ENCODE measurements at regions not wholly inside any gene's neighbourhood (a gene's known extent, or its start where the extent isn't known, plus 50 kb on each side); places are given as distances from the start of the nearest gene placed in this dataset.
"Not testable (repeated sequence)": the region's sequence is repeated elsewhere in the genome, so short reads cannot be mapped to it uniquely, and the experiment has no call there.

DNA sequence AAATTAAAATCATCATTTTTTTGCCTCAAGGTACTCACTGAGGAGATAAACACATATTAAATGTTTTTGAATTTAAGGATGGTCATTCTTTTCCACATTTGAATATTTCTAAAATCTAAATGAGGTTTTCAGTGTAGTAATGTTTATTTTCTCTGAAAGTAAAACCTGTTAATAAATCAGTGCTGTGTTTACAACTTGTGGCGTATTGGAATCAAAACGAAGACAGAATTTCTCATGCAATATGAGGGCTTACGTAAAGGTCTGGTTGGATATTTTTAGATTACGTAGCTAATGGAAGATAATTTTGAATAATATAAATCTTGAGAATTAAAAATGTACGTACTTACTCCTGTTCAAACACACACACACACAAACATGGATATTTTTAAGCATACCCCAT, 106.8 kb upstream of the LUZP2 start:
- Mint-ChIP-seq H3K27ac (no peak overlapping the region), H3K4me3 (no peak overlapping the region), H3K36me3 (ENCODE audit: insufficient read depth in 2 of 2) (no peaks in the 10 kb centered on the region), H3K9me3 (peaks cover 0 to 3% of the 10 kb centered on the region in 2 donors), H3K27me3 (ENCODE audit: low read depth) (no peaks in the 10 kb centered on the region), H3K4me1 (ENCODE audit: low read depth) (no peaks in the 10 kb centered on the region)
- DNase-seq = no peak
- ATAC-seq (replicated peaks in 1 of 2) = no peak

DNA sequence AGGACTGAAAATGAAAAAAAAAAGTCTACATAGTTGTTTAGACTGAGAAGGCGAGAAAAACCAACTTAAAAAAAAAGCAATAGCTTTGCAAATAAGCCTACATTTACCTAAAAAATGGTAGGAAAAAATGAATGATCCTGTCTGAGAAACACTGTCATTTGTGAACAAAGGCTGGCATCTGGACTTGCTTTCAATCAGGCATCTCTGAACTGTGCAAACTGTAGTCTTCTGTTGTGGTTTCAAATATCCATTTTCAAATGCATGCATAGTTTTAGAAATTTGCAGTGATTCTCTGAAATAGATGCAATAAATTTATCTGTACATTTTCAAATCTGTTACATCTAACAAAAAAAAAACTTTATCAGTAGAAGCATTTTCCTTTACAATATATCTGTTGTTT, 106.1 kb upstream of the LUZP2 start:
- ATAC-seq (replicated peaks in 1 of 2) (no peak), DNase-seq (no peak)
- Mint-ChIP-seq H3K9me3 (peaks cover 0 to 3% of the 10 kb centered on the region in 2 donors), H3K27ac (no peak overlapping the region), H3K36me3 (ENCODE audit: insufficient read depth in 2 of 2) (no peaks in the 10 kb centered on the region), H3K27me3 (ENCODE audit: low read depth) (no peaks in the 10 kb centered on the region), H3K4me1 (ENCODE audit: low read depth) (no peaks in the 10 kb centered on the region), H3K4me3 (no peak overlapping the region)

DNA sequence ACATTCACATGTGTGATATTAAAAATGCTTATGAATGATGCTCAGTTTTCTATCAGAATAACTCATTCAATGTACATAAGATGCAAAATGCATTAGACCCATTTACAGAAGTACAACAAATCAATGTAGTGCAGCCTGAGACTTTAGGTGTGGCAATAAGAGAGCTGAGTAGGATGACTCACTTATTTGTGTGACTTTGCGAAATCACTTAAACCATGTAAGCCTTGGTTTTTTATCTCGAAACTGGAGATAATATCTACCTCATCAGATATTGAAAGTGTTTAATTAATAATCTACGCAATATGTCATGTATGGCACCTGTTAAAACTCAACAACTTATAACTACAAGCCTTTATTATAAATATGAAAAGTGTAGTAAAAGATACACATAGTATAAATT, 105.7 kb upstream of the LUZP2 start:
- Mint-ChIP-seq H3K9me3 (peaks cover 0 to 3% of the 10 kb centered on the region in 2 donors), H3K27me3 (ENCODE audit: low read depth) (no peaks in the 10 kb centered on the region), H3K27ac (no peak overlapping the region), H3K4me1 (ENCODE audit: low read depth) (no peaks in the 10 kb centered on the region), H3K36me3 (ENCODE audit: insufficient read depth in 2 of 2) (no peaks in the 10 kb centered on the region), H3K4me3 (no peak overlapping the region)
- DNase-seq (no peak), ATAC-seq (replicated peaks in 1 of 2) (no peak)

DNA sequence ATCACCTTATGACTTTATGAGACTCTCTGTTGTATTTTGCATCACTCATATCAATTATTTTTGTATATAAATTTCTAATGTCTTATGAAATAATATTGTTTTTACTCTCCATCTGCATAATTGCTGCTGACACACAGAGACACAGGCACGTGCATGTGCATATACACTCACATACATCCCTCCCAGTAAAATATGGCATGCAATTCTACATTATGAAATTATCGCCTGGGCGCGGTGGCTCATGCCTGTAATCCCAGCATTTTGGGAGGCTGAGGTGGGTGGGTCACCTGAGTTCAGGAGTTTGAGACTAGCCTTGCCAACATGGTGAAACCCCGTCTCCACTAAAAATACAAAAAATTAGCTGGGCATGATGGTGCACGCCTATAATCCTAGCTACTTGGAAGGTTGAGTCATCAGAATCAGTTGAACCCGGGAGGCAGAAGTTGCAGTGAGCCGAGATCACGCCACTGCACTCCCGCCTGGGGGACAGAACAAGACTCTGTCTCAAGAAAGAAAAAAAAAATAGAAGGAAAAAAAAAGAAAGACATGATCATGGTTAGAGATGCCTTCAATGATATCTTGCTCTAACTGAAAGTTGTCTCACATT, 96.7 kb upstream of the LUZP2 start:
- H3K9me3 Mint-ChIP-seq = peaks cover 2% of the 10 kb centered on the region in 2 donors
- H3K4me1 Mint-ChIP-seq (ENCODE audit: low read depth) = no peaks in the 10 kb centered on the region
- no peak for ATAC-seq (replicated peaks in 1 of 2)
- no peak for DNase-seq
- H3K27me3 Mint-ChIP-seq (ENCODE audit: low read depth) = no peaks in the 10 kb centered on the region
- H3K4me3 Mint-ChIP-seq = no peak overlapping the region
- H3K36me3 Mint-ChIP-seq (ENCODE audit: insufficient read depth in 2 of 2) = no peaks in the 10 kb centered on the region
- H3K27ac Mint-ChIP-seq = no peak overlapping the region

DNA sequence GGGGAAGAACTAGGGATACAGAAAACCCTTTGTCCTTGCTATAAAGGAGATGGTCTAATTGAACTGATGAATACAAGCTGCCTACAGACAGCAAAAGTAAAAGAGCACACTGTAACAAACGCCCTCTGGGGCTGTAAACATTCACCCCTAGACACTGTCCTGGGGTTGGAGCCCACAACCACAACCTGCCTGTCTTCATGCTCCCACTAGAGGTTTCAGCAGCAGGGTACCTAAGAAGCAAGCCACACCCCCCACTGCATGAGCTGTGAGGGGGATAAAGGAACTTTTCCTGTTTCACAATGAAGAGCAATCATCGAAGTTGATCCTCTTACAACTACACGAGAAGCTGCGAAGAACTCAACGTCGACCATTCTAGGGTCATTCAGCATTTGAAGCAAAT, 90.5 kb upstream of the LUZP2 start:
- no peak for ATAC-seq (replicated peaks in 1 of 2)
- Mint-ChIP-seq H3K4me3 (no peak overlapping the region), H3K9me3 (peaks cover 2 to 10% of the 10 kb centered on the region in 2 donors), H3K27me3 (ENCODE audit: low read depth) (no peaks in the 10 kb centered on the region), H3K4me1 (ENCODE audit: low read depth) (no peaks in the 10 kb centered on the region), H3K36me3 (ENCODE audit: insufficient read depth in 2 of 2) (no peaks in the 10 kb centered on the region), H3K27ac (no peak overlapping the region)
- no peak for DNase-seq

DNA sequence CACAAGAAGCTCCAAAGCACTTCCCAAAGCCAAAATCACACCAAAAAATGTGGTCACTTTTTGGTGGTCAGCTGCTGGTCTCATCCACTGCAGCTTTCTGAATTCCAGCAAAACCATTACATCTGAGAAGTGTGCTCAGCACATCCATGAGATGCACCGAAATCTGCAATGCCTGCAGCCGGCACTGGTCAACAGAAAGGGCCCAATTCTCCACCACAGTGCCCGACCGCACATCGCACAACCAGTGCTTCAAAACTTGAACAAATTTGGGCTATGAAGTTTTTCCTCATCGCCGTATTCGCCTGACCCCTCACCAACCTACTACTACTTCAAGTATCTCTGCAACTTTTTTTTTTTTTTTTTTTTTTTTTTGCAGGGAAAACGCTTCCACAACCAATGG, 89.9 kb upstream of the LUZP2 start:
- peaks cover 2 to 10% of the 10 kb centered on the region in 2 donors for H3K9me3 Mint-ChIP-seq
- H3K4me1 Mint-ChIP-seq (ENCODE audit: low read depth) = no peaks in the 10 kb centered on the region
- H3K36me3 Mint-ChIP-seq (ENCODE audit: insufficient read depth in 2 of 2) = no peaks in the 10 kb centered on the region
- ATAC-seq (replicated peaks in 1 of 2) = no peak
- H3K4me3 Mint-ChIP-seq = no peak overlapping the region
- H3K27ac Mint-ChIP-seq = no peak overlapping the region
- no peak for DNase-seq
- no peaks in the 10 kb centered on the region for H3K27me3 Mint-ChIP-seq (ENCODE audit: low read depth)

DNA sequence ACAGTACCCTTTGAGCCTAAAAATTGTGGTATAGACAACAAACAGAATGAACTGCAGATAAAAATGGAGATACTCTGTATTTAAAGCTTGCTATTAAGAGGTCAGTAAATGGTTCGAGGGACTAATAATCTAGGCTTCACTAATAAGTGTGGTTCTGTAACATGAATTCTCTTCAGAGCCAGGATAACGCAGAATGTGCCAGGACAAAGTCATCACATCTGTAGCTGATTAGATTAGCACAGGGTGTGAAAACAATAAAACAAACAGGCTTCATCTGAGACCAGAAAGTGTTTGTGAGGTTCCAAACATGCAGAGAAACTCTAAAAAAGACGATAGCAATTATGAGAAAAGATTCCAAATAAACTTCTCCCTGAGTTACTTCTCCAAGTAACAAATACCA, 89.1 kb upstream of the LUZP2 start:
- H3K27ac Mint-ChIP-seq = no peak overlapping the region
- DNase-seq = no peak
- no peaks in the 10 kb centered on the region for H3K27me3 Mint-ChIP-seq (ENCODE audit: low read depth)

DNA sequence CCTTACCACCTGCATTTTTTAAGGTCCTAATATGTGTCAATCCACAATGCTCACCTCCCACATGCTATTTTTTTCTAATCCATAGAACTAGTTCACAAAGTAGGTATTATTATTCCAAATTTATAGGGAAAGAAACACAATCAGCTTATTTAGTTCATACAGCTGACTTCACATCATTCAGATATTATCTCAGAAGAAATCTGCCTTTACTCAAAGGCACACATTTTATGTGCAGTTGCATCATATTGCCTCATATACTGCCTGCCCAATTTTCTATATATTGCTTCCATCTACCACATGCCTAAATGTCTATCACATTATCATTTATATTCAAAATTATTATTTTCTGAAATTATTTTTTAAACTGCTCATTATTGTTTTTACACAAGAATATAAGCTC, 88.7 kb upstream of the LUZP2 start:
- Mint-ChIP-seq H3K4me1 (ENCODE audit: low read depth) (no peaks in the 10 kb centered on the region), H3K27me3 (ENCODE audit: low read depth) (no peaks in the 10 kb centered on the region), H3K36me3 (ENCODE audit: insufficient read depth in 2 of 2) (no peaks in the 10 kb centered on the region), H3K4me3 (no peak overlapping the region), H3K27ac (no peak overlapping the region), H3K9me3 (peaks cover 2 to 10% of the 10 kb centered on the region in 2 donors)
- no peak for DNase-seq
- no peak for ATAC-seq (replicated peaks in 1 of 2)

More for the DNA sequence above, 89.1 kb upstream of the LUZP2 start:
- Mint-ChIP-seq H3K4me1 (ENCODE audit: low read depth) (no peaks in the 10 kb centered on the region), H3K36me3 (ENCODE audit: insufficient read depth in 2 of 2) (no peaks in the 10 kb centered on the region), H3K9me3 (peaks cover 2 to 10% of the 10 kb centered on the region in 2 donors), H3K4me3 (no peak overlapping the region)
- no peak for ATAC-seq (replicated peaks in 1 of 2)

DNA sequence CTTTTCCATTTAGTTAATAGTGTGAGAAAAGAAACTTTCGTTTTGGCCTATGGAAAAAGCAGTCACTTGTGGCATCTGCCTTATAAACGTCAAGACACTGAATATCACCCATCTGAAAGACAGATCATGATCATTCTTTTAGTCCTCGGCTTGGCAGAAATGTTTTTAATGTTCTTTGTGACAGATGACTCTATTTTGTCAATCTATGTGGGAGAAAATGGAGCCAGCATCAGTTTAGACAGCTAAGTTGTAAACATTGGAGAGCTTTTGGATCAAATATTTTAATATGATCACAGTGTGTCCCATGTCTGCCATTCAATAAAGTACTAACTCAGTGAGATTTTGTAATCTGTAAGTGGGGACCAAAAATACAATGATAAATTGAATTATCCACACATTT, 85.1 kb upstream of the LUZP2 start:
- no peaks in the 10 kb centered on the region for H3K27me3 Mint-ChIP-seq (ENCODE audit: low read depth)

DNA sequence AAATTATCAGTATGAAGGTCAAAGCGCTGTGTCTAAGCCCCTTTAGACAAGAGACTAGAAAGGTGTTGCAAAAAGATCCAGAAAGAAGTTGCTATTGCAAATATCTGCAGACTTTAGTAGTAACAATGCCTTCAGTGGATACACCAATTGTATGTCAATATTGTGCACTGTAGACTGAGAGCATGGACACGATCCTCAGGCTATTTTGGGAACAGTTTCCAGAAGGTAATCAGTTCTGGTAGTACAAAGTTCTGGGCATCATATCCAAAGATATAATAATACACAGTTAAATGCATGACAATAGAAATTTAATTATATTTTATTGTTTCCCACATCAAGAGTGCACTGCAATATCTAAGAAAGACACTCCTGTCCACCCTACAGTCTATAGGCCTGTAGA, 84.1 kb upstream of the LUZP2 start:
- DNase-seq (no peak), ATAC-seq (replicated peaks in 1 of 2) (no peak)
- Mint-ChIP-seq H3K27ac (no peak overlapping the region), H3K27me3 (ENCODE audit: low read depth) (no peaks in the 10 kb centered on the region), H3K4me1 (ENCODE audit: low read depth) (no peaks in the 10 kb centered on the region), H3K4me3 (no peak overlapping the region), H3K36me3 (ENCODE audit: insufficient read depth in 2 of 2) (peaks cover 1 to 4% of the 10 kb centered on the region in 2 donors), H3K9me3 (peaks cover 4 to 9% of the 10 kb centered on the region in 2 donors)

More for the DNA sequence above, 85.1 kb upstream of the LUZP2 start:
- no peak for DNase-seq
- Mint-ChIP-seq H3K36me3 (ENCODE audit: insufficient read depth in 2 of 2) (peaks cover 1 to 4% of the 10 kb centered on the region in 2 donors), H3K4me3 (no peak overlapping the region), H3K9me3 (peaks cover 6 to 7% of the 10 kb centered on the region in 2 donors), H3K4me1 (ENCODE audit: low read depth) (no peaks in the 10 kb centered on the region), H3K27ac (no peak overlapping the region)
- no peak for ATAC-seq (replicated peaks in 1 of 2)

DNA sequence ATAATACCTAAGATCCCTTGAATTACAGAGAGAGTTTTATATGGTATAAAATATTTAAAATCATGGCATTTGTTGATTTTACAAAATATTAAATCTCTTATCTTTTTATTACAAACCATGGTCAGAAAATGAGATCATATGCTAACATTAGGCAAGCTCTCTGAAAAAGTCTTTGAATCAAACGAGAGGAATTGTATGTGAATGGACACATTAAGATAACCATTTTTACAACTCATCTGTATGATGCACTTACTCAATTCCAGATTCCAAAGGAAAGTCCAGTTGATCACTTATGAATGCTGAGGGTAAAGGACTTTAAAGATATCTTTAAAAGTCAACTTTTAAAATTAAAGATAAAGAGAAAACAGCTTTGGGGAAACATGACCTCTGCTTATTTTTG, 83.5 kb upstream of the LUZP2 start:
- DNase-seq = no peak

DNA sequence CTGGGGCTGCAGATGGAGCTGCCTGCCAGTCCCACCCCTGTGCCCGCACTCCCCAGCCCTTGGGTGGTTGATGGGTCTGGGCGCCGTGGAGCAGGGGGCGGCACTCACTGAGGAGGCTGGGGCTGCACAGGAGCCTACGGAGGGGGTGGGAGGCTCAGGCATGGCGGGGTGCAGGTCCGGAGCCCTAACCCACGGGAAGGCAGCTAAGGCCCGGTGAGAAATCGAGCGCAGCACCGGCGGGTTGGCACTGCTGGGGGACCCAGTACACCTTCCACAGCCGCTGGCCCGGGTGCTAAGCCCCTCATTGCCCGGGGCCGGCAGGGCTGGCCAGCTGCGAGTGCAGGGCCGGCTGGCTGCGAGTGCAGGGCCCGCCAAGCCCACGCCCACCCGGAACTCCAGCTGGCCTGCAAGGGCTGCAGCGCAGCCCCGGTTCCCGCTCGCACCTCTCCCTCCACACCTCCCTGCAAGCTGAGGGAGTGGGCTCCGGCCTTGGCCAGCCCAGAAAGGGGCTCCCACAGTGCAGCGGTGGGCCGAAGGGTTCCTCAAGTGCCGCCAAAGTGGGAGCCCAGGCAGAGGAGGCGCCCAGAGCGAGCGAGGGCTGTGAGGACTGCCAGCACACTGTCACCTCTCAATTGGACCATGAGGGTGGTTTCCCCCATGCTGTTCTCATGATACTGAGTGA, 80.8 kb upstream of the LUZP2 start:
- not testable (repeated sequence) for H3K27ac Mint-ChIP-seq; ATAC-seq (replicated peaks in 1 of 2); H3K36me3 Mint-ChIP-seq (ENCODE audit: insufficient read depth in 2 of 2); DNase-seq; H3K4me1 Mint-ChIP-seq (ENCODE audit: low read depth); H3K4me3 Mint-ChIP-seq; H3K27me3 Mint-ChIP-seq (ENCODE audit: low read depth)
- peaks cover 5 to 11% of the 10 kb centered on the region in 2 donors for H3K9me3 Mint-ChIP-seq

More for the DNA sequence above, 83.5 kb upstream of the LUZP2 start:
- H3K4me1 Mint-ChIP-seq (ENCODE audit: low read depth) = no peaks in the 10 kb centered on the region
- H3K4me3 Mint-ChIP-seq = no peak overlapping the region
- ATAC-seq (replicated peaks in 1 of 2) = no peak
- H3K36me3 Mint-ChIP-seq (ENCODE audit: insufficient read depth in 2 of 2) = peaks cover 1 to 4% of the 10 kb centered on the region in 2 donors
- H3K27me3 Mint-ChIP-seq (ENCODE audit: low read depth) = no peaks in the 10 kb centered on the region
- H3K27ac Mint-ChIP-seq = no peak overlapping the region
- peaks cover 4 to 9% of the 10 kb centered on the region in 2 donors for H3K9me3 Mint-ChIP-seq

DNA sequence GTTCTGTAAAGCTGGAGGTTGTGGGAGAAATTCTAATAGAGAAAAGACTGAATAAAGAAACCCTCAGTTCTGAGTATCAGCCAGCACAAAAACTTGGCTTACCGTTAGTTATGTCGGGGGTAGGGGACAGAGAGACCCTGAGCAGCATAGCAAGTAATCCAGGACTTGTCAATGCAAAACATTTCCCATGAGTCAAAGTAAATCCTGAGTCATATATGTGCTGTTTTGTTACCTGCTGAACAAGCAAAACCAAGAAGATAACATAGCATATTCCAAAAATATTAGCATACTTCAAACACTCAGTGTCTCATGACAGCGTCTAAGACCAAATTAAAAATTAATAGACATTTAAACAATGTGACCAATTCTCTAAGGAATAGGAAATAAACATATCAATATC, 75.1 kb upstream of the LUZP2 start:
- Mint-ChIP-seq H3K27me3 (ENCODE audit: low read depth) (no peaks in the 10 kb centered on the region), H3K27ac (no peak overlapping the region), H3K36me3 (ENCODE audit: insufficient read depth in 2 of 2) (no peaks in the 10 kb centered on the region), H3K4me1 (ENCODE audit: low read depth) (no peaks in the 10 kb centered on the region), H3K9me3 (peaks cover 4 to 6% of the 10 kb centered on the region in 2 donors), H3K4me3 (no peak overlapping the region)
- ATAC-seq (replicated peaks in 1 of 2) = no peak
- DNase-seq = no peak

DNA sequence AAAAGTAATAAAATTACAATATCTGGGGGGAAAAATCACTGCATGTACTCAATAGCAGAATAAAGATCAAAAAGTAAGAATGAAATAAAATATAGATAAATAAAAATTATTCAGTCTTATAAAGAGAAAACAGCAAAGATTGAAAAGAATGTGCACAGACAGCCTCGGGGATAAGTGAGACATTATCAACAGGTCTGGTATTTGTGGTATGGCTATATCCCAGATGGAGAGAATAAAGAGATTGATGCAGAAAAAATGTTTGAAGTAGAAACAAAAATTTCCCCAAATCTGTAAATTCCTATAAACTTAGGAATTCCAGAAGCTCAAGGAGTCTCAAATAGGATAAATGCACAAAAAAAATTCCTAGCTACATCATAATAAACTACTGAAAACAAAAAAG, 74.5 kb upstream of the LUZP2 start:
- no peak for ATAC-seq (replicated peaks in 1 of 2)
- H3K4me1 Mint-ChIP-seq (ENCODE audit: low read depth) = no peaks in the 10 kb centered on the region
- H3K27ac Mint-ChIP-seq = no peak overlapping the region
- DNase-seq = no peak
- peaks cover 4% of the 10 kb centered on the region in 2 donors for H3K9me3 Mint-ChIP-seq
- no peaks in the 10 kb centered on the region for H3K27me3 Mint-ChIP-seq (ENCODE audit: low read depth)
- H3K36me3 Mint-ChIP-seq (ENCODE audit: insufficient read depth in 2 of 2) = no peaks in the 10 kb centered on the region
- no peak overlapping the region for H3K4me3 Mint-ChIP-seq

Measured in activated T-cell treated with anti-CD3 and anti-CD28 coated beads, Interleukin-2, amount 50 U/mL, for 72 hours (primary cell).